Heart left ventricle (tissue), 13 donors: ENCODE measurements at regions not wholly inside any gene's neighbourhood (a gene's known extent, or its start where the extent isn't known, plus 50 kb on each side); places are given as distances from the start of the nearest gene placed in this dataset.

ENCODE experiments used
- POLR2A ChIP-seq, 2 donors: fragments of 450-650 bp; IDR thresholded peaks; one replicate each; pipeline ENCODE4 v1.6.1; 2017; ENCODE audit warnings: antibody characterized with exemption in 2 of 2, mild to moderate bottlenecking in 2 of 2, moderate library complexity in 2 of 2
- TF ChIP-seq, protein P1 (sequence below), 12 donors: fragments of 200-600 bp; sonication (generic) in 4 of 12; IDR thresholded peaks; one replicate each; pipeline versions ENCODE4 v1.5.0 to v1.8.0; 2018 to 2022; ENCODE audit warnings: antibody characterized with exemption in 12 of 12, mild to moderate bottlenecking in 5 of 12
- donor health status: ischemic (EF 13 %, LVEDD 7.1; RV severe dilation, severe dysfunction).
- donor health status: DM: no; HTN: yes; CAD: no.
- donor health status: DM: no; HTN: no; CAD: no.
- donor health status: ischemic (EF 25% LVEDD 6.9; RV normal size, moderate dysfunction).
- donor health status: ischemic (EF 25% LVEDD 5.7; RV mildly dilated, moderate dysfunction).
- donor health status: ischemic (EF 35%, LVEDD 5.7; RV mildly dilated, moderate dysfunction).
- donor health status: nonischemic (EF 11% LVEDD 7.7; RV severe dilation, severe dysfunction).
- donor health status: DM: yes; HTN: yes; CAD: no.
- donor health status: PGD.
- donor health status: ischemic (EF 29% LVEDD 5.4; RV normal size, mild dysfunction).
- donor health status: nonischemic (EF 23%, LVEDD 6.1; RV moderate dilation, normal function).

DNA sequence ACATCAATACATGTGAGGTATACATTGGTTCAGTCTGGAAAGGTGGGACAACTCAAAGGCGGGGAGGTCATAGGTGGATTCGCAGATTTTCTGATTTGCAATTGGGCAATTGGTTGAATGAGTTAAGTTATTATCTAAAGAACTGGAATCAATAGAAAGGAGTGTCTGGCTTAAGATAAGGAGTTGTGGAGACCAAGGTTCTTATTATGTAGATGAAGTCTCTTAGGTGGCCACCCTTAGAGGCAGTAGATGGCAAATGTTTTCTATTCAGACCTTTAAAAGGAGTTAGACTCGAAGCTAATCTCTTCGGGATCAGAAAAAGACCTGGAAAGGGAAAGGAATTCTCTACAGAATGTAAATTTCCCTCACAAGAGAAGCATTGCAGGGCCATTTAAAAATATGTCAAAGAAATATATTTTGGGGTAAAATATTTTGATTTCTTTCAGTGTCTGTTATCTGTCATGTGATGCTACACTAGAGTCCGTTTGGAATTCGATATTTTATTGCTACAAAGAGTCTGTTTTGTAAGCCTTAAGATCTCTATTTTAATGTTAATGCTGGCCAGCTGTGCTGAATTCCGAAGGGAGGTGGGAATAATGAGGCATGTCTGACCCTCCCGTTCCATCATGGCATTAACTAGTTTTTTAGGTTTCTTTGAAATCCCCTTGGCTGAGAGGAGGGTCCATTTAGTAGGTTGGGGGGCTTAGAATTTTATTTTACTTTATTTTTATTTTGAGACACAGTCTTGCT is 265.1 kb downstream of the PTPRU start:
- TF ChIP-seq, protein P1, sequence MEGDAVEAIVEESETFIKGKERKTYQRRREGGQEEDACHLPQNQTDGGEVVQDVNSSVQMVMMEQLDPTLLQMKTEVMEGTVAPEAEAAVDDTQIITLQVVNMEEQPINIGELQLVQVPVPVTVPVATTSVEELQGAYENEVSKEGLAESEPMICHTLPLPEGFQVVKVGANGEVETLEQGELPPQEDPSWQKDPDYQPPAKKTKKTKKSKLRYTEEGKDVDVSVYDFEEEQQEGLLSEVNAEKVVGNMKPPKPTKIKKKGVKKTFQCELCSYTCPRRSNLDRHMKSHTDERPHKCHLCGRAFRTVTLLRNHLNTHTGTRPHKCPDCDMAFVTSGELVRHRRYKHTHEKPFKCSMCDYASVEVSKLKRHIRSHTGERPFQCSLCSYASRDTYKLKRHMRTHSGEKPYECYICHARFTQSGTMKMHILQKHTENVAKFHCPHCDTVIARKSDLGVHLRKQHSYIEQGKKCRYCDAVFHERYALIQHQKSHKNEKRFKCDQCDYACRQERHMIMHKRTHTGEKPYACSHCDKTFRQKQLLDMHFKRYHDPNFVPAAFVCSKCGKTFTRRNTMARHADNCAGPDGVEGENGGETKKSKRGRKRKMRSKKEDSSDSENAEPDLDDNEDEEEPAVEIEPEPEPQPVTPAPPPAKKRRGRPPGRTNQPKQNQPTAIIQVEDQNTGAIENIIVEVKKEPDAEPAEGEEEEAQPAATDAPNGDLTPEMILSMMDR (IDR thresholded peaks at IDR 0.05), result no peak
- no peak for TF ChIP-seq POLR2A (IDR thresholded peaks at IDR 0.05)
